SK-N-SH (cell line): ENCODE measurements at regions not wholly inside any gene's neighbourhood (a gene's known extent, or its start where the extent isn't known, plus 50 kb on each side); places are given as distances from the start of the nearest gene placed in this dataset.

ENCODE experiments used
- CTCF ChIA-PET: fragments of 300-600, 350-600 bp; formaldehyde crosslinking; extraction: SDS; loops from one replicate; lab custom pipeline; 2021; lab: Yijun Ruan, JAX
- POLR2A ChIA-PET: fragments of 350-600 bp; sonication (Branson Sonifier 250); formaldehyde crosslinking; extraction: SDS; loops from one replicate; lab custom pipeline; 2020; ENCODE audit warnings: antibody characterized with exemption, inconsistent platforms; lab: Yijun Ruan, JAX
- DNase-seq: peaks from one replicate; pipeline ENCODE4 v3.0.0; 2012
- H2AFZ ChIP-seq: fragments of 200-600 bp; sonication (generic); 2 replicates; pipeline ENCODE4 v1.8.1; 2016; ENCODE audit warnings: antibody characterized with exemption, mild to moderate bottlenecking, low read depth
- H3F3A ChIP-seq: fragments of 200-600 bp; sonication (generic); replicated peaks from 2 replicates; pipeline ENCODE3; 2016; ENCODE audit warnings: antibody characterized with exemption, mild to moderate bottlenecking; ENCODE audit not compliant: insufficient read depth
- H3K27ac ChIP-seq, 2 experiments: fragments of 200-500 bp in 1 of 2; fragments of 200-600 bp in 1 of 2; sonication (Bioruptor generic) in 1 of 2; sonication (generic), shearing (Covaris generic) in 1 of 2; 2 replicates each; pipeline versions ENCODE4 v1.5.1 to v1.6.1; 2014 to 2016; ENCODE audit warnings: low read depth in 2 of 2, inconsistent platforms in 1 of 2, low read length in 1 of 2, mild to moderate bottlenecking in 1 of 2, mixed read lengths in 1 of 2
- H3K27me3 ChIP-seq: fragments of 200-600 bp; sonication (generic), shearing (Covaris generic); 2 replicates; pipeline ENCODE4 v1.6.1; 2016; ENCODE audit warnings: mixed run types; ENCODE audit not compliant: insufficient read depth
- H3K36me3 ChIP-seq, 2 experiments: fragments of 200-500 bp in 1 of 2; fragments of 200-600 bp in 1 of 2; sonication (Bioruptor generic) in 1 of 2; sonication (generic) in 1 of 2; replicated peaks in 1 of 2; 2 replicates each; pipeline versions ENCODE3 to v1.5.1; 2014 to 2016; ENCODE audit warnings: low read length in 1 of 2, mild to moderate bottlenecking in 1 of 2; ENCODE audit not compliant: insufficient read depth in 2 of 2, control insufficient read depth in 1 of 2
- H3K4me1 ChIP-seq, 2 experiments: fragments of 200-500 bp in 1 of 2; fragments of 200-600 bp in 1 of 2; sonication (Bioruptor generic) in 1 of 2; sonication (generic), shearing (Covaris generic) in 1 of 2; 2 replicates each; pipeline versions ENCODE4 v1.5.1 to v1.6.1; 2014 to 2016; ENCODE audit warnings: low read depth in 1 of 2, low read length in 1 of 2, mixed run types in 1 of 2; ENCODE audit not compliant: insufficient read depth in 2 of 2, control insufficient read depth in 1 of 2
- H3K4me2 ChIP-seq: fragments of 200-600 bp; sonication (generic), shearing (Covaris generic); 2 replicates; pipeline ENCODE4 v1.6.1; 2017; ENCODE audit warnings: mixed run types
- H3K4me3 ChIP-seq, 2 experiments: fragments of 200-500 bp in 1 of 2; fragments of 200-600 bp in 1 of 2; sonication (Bioruptor generic) in 1 of 2; sonication (generic), shearing (Covaris generic) in 1 of 2; 2 replicates each; pipeline versions ENCODE4 v1.5.1 to v1.8.1; 2014 to 2016; ENCODE audit warnings: low read depth in 2 of 2, inconsistent platforms in 1 of 2, low read length in 1 of 2, mild to moderate bottlenecking in 1 of 2, mixed read lengths in 1 of 2, moderate library complexity in 1 of 2
- H3K79me2 ChIP-seq: fragments of 200-600 bp; sonication (generic); 2 replicates; pipeline ENCODE4 v1.8.1; 2017; ENCODE audit warnings: mild to moderate bottlenecking; ENCODE audit not compliant: insufficient read depth
- H3K9ac ChIP-seq: fragments of 200-600 bp; sonication (generic); 2 replicates; pipeline ENCODE4 v1.6.1; 2017; ENCODE audit warnings: mixed run types
- H3K9me2 ChIP-seq: fragments of 200-600 bp; sonication (generic); 2 replicates; pipeline ENCODE4 v1.6.1; 2017; ENCODE audit warnings: mixed run types
- H3K9me3 ChIP-seq: fragments of 200-600 bp; sonication (generic); 2 replicates; pipeline ENCODE4 v1.6.1; 2017; ENCODE audit warnings: mixed run types, mild to moderate bottlenecking, moderate library complexity
- H4K20me1 ChIP-seq: fragments of 200-600 bp; sonication (generic); 2 replicates; pipeline ENCODE4 v1.6.1; 2017; ENCODE audit warnings: mild to moderate bottlenecking, mixed run types; ENCODE audit not compliant: insufficient read depth
- CTCF ChIP-seq: fragments of 200-600 bp; sonication (generic); IDR thresholded peaks from 2 replicates; pipeline ENCODE4 v1.6.1; 2017; ENCODE audit warnings: antibody characterized with exemption, mild to moderate bottlenecking, moderate library complexity
- FOXJ3 ChIP-seq: sonication (generic); formaldehyde crosslinking; IDR thresholded peaks from 2 replicates; pipeline ENCODE4 v1.5.1; 2020; ENCODE audit warnings: mild to moderate bottlenecking, missing genetic modification reagents
- FOXM1 ChIP-seq: IDR thresholded peaks from 2 replicates; pipeline ENCODE4 v1.4.0; 2012; ENCODE audit warnings: low read depth, mild to moderate bottlenecking
- GABPA ChIP-seq: IDR thresholded peaks from 2 replicates; pipeline ENCODE4 v1.4.0; 2012; ENCODE audit warnings: low read depth, mild to moderate bottlenecking
- GATA2 ChIP-seq: sonication (generic); formaldehyde crosslinking; IDR thresholded peaks from 2 replicates; pipeline ENCODE4 v1.5.0; 2020; ENCODE audit warnings: mild to moderate bottlenecking, missing genetic modification reagents
- MXI1 ChIP-seq: IDR thresholded peaks from 2 replicates; pipeline ENCODE4 v1.6.1; 2012; ENCODE audit warnings: mild to moderate bottlenecking, low read depth, low read length, improper control_type of control experiment
- NFIC ChIP-seq: IDR thresholded peaks from 2 replicates; pipeline ENCODE4 v1.4.0; 2012; ENCODE audit warnings: borderline replicate concordance
- NRF1 ChIP-seq: IDR thresholded peaks from 2 replicates; pipeline ENCODE4 v1.6.1; 2012; ENCODE audit warnings: low read depth, mild to moderate bottlenecking, low read length
- RCOR1 ChIP-seq: fragments of 150-350 bp; IDR thresholded peaks from 2 replicates; pipeline ENCODE4 v1.6.1; 2017; ENCODE audit warnings: antibody characterized with exemption, low read length
- RXRA ChIP-seq: IDR thresholded peaks from 2 replicates; pipeline ENCODE4 v1.4.0; 2012; ENCODE audit warnings: low read depth, mild to moderate bottlenecking, borderline replicate concordance
- SIN3A ChIP-seq: IDR thresholded peaks from 2 replicates; pipeline ENCODE4 v1.6.1; 2012; ENCODE audit warnings: low read depth, mild to moderate bottlenecking, low read length, moderate library complexity, borderline replicate concordance
- SMC3 ChIP-seq: IDR thresholded peaks from 2 replicates; pipeline ENCODE4 v1.6.1; 2012; ENCODE audit warnings: low read depth, low read length, improper control_type of control experiment
- TAF1 ChIP-seq: IDR thresholded peaks from 2 replicates; pipeline ENCODE4 v1.6.1; 2012; ENCODE audit warnings: low read depth, mild to moderate bottlenecking, low read length, moderate library complexity, borderline replicate concordance
- USF1 ChIP-seq: IDR thresholded peaks from 2 replicates; pipeline ENCODE4 v1.4.0; 2012; ENCODE audit warnings: low read depth, borderline replicate concordance
- WGBS: methylation state at CpG from one replicate; pipeline ENCODE4 v1.1.6; 2017; ENCODE audit warnings: low lambda C conversion rate; 5-methylcytosine and 5-hydroxymethylcytosine counted together
- TF ChIP-seq, protein P1 (sequence below): IDR thresholded peaks from 2 replicates; pipeline ENCODE4; 2012
- TF ChIP-seq, protein P2 (sequence below): IDR thresholded peaks from 2 replicates; pipeline ENCODE4 v1.4.0; 2012; ENCODE audit warnings: low read depth, borderline replicate concordance
- TF ChIP-seq, protein P3 (sequence below): fragments of 150-350 bp; IDR thresholded peaks from 2 replicates; pipeline ENCODE4 v1.6.1; 2016; ENCODE audit warnings: mild to moderate bottlenecking, low read depth, low read length
- TF ChIP-seq, protein P4 (sequence below): fragments of 150-350 bp; IDR thresholded peaks from 2 replicates; pipeline ENCODE4 v1.6.1; 2017; ENCODE audit warnings: antibody characterized with exemption, low read length, low read depth, borderline replicate concordance

DNA sequence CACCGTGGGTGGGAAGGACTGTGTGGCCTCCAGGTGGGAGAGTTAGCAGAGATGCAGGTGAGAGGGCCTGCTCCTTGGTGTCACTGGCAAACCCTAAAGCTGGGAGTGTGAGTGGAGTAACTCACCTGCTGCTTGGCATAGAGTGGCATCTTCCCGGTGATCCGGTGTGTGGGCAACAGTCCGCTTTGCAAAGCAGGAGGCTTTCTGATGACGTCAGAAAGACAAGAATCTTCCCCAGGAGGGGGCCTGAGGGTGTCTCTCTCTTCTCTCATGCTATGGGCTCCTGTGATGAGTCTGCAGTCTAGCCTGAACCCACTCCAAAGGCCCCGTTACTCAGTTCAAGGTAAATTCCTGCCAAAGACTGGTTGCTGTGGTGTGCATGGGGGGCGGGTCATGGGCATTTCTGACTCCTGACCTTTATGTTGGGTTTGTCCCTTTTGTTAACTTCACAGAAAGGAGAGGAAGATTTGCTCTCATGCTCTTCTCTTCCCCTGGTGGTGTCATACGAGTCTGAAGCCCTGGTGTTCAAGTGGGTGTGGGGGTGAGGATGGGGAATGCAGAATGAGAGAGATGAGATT, 187.9 kb downstream of the GATA3 start:
- Histone ChIP-seq H3K4me1 (peaks cover 0 to 10% of the 10 kb centered on the region in 2 experiments; a peak in 1 of 4 replicates), H3K9me3 (no peaks in the 10 kb centered on the region), H3K9ac (no peak overlapping the region), H4K20me1 (no peaks in the 10 kb centered on the region), H3K4me3 (no peak overlapping the region), H3K36me3 (no peaks in the 10 kb centered on the region), H3K9me2 (no peaks in the 10 kb centered on the region), H3K27me3 (no peaks in the 10 kb centered on the region), H3K79me2 (no peaks in the 10 kb centered on the region), H3K27ac (no peak overlapping the region), H3F3A (no peaks in the 10 kb centered on the region), H2AFZ (no peak overlapping the region), H3K4me2 (no peak overlapping the region)
- no peak for DNase-seq
- TF ChIP-seq GATA2 (no peak), NFIC (no peak)
- CTCF ChIA-PET: no interaction called here
- POLR2A ChIA-PET: no interaction called here
- WGBS: 71% methylated on average over 5 of the region's 8 CpGs

GRCh38 chr10:8245131-8245813, 190.8 kb downstream of the GATA3 start:
- no peaks in the 10 kb centered on the region for H3K79me2 ChIP-seq
- H3K9me2 ChIP-seq: no peaks in the 10 kb centered on the region
- no peaks in the 10 kb centered on the region for H3K9me3 ChIP-seq
- no peak overlapping the region for H2AFZ ChIP-seq
- peak overlapping the region in 1 of 2 experiments; percentile 87; a peak in 3 of 4 replicates for H3K27ac ChIP-seq
- DNase-seq: peak; percentile 59
- no peaks in the 10 kb centered on the region for H3K27me3 ChIP-seq
- no peaks in the 10 kb centered on the region for H4K20me1 ChIP-seq
- H3K4me2 ChIP-seq: 0 out of 2 replicates have a peak overlapping the region, but pooled peaks have one; percentile 2
- no peaks in the 10 kb centered on the region for H3F3A ChIP-seq
- H3K4me3 ChIP-seq: no peak overlapping the region
- POLR2A ChIA-PET: interaction anchor here (0.8 to 1.8 kb wide), 5 partner anchors 87 to 197 kb away, joined by 3 to 7 read pairs (median 4); no protein-coding TSS in a partner anchor
- H3K4me1 ChIP-seq: peaks cover 0 to 10% of the 10 kb centered on the region in 2 experiments; a peak in 1 of 4 replicates
- H3K9ac ChIP-seq: no peak overlapping the region
- H3K36me3 ChIP-seq: no peaks in the 10 kb centered on the region
- 21% methylated on average over 8 of the region's 8 CpGs for WGBS
- CTCF ChIA-PET: interaction anchor here (0.9 to 1.7 kb wide), 2 partner anchors 8 to 395 kb away, joined by 3 to 4 read pairs; no protein-coding TSS in a partner anchor
- no peak for TF ChIP-seq GABPA
- TF ChIP-seq, protein P1, sequence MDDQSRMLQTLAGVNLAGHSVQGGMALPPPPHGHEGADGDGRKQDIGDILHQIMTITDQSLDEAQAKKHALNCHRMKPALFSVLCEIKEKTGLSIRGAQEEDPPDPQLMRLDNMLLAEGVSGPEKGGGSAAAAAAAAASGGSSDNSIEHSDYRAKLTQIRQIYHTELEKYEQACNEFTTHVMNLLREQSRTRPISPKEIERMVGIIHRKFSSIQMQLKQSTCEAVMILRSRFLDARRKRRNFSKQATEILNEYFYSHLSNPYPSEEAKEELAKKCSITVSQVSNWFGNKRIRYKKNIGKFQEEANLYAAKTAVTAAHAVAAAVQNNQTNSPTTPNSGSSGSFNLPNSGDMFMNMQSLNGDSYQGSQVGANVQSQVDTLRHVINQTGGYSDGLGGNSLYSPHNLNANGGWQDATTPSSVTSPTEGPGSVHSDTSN: no peak
- TF ChIP-seq, protein P2, sequence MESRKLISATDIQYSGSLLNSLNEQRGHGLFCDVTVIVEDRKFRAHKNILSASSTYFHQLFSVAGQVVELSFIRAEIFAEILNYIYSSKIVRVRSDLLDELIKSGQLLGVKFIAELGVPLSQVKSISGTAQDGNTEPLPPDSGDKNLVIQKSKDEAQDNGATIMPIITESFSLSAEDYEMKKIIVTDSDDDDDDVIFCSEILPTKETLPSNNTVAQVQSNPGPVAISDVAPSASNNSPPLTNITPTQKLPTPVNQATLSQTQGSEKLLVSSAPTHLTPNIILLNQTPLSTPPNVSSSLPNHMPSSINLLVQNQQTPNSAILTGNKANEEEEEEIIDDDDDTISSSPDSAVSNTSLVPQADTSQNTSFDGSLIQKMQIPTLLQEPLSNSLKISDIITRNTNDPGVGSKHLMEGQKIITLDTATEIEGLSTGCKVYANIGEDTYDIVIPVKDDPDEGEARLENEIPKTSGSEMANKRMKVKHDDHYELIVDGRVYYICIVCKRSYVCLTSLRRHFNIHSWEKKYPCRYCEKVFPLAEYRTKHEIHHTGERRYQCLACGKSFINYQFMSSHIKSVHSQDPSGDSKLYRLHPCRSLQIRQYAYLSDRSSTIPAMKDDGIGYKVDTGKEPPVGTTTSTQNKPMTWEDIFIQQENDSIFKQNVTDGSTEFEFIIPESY: no peak
- no peak for TF ChIP-seq SMC3
- TF ChIP-seq, protein P3, sequence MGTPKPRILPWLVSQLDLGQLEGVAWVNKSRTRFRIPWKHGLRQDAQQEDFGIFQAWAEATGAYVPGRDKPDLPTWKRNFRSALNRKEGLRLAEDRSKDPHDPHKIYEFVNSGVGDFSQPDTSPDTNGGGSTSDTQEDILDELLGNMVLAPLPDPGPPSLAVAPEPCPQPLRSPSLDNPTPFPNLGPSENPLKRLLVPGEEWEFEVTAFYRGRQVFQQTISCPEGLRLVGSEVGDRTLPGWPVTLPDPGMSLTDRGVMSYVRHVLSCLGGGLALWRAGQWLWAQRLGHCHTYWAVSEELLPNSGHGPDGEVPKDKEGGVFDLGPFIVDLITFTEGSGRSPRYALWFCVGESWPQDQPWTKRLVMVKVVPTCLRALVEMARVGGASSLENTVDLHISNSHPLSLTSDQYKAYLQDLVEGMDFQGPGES: no peak
- no peak for TF ChIP-seq RXRA
- no peak for TF ChIP-seq CTCF
- no peak for TF ChIP-seq NRF1
- peak; percentile 21 for TF ChIP-seq MXI1
- TF ChIP-seq TAF1: no peak
- peak; percentile 68 for TF ChIP-seq RCOR1
- TF ChIP-seq, protein P4, sequence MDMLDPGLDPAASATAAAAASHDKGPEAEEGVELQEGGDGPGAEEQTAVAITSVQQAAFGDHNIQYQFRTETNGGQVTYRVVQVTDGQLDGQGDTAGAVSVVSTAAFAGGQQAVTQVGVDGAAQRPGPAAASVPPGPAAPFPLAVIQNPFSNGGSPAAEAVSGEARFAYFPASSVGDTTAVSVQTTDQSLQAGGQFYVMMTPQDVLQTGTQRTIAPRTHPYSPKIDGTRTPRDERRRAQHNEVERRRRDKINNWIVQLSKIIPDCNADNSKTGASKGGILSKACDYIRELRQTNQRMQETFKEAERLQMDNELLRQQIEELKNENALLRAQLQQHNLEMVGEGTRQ: no peak
- TF ChIP-seq GATA2: peak; percentile 94
- TF ChIP-seq FOXJ3 (CRISPR knock-in tag): peak; percentile 87
- TF ChIP-seq USF1: no peak
- no peak for TF ChIP-seq FOXM1
- no peak for TF ChIP-seq SIN3A
